GM18520 (cell line): ENCODE measurements at regions not wholly inside any gene's neighbourhood (a gene's known extent, or its start where the extent isn't known, plus 50 kb on each side); places are given as distances from the start of the nearest gene placed in this dataset.

Experiments used
- ATAC-seq: cut with Tn5 transposase; IDR thresholded peaks from one replicate; pipeline ENCODE4 v1.9.1; 2021; ENCODE audit not compliant: unreplicated experiment

- no peak for ATAC-seq
Measured at GRCh38 chr14:49396801-49397200, 189.4 kb downstream of the RPS29 start.

GRCh38 chr14:49381778-49382177 is 204.4 kb downstream of the RPS29 start:
- ATAC-seq, result no peak

GRCh38 chr14:49367696-49368095 is 218.5 kb downstream of the RPS29 start:
- ATAC-seq, result no peak

GRCh38 chr14:49366416-49366815 is 219.8 kb downstream of the RPS29 start:
- ATAC-seq, result no peak

GRCh38 chr14:49364752-49365117 is 221.4 kb downstream of the RPS29 start:
- ATAC-seq, result no peak

GRCh38 chr14:49363821-49364751 is 222.1 kb downstream of the RPS29 start:
- ATAC-seq, result no peak

GRCh38 chr14:49362916-49363315 is 223.3 kb downstream of the RPS29 start:
- ATAC-seq, result no peak

GRCh38 chr14:49339130-49339529 is 247.1 kb downstream of the RPS29 start:
- ATAC-seq, result no peak

GRCh38 chr14:49319810-49320209 is 266.4 kb downstream of the RPS29 start:
- no peak for ATAC-seq

GRCh38 chr14:49315570-49315969 is 270.6 kb downstream of the RPS29 start:
- ATAC-seq, result no peak

- ATAC-seq, result no peak
Measured at GRCh38 chr14:49314737-49315136, 271.4 kb downstream of the RPS29 start.

- ATAC-seq, result no peak
Measured at GRCh38 chr14:49313108-49313507, 273.1 kb downstream of the RPS29 start.

GRCh38 chr14:49310298-49310697 is 275.9 kb downstream of the RPS29 start:
- ATAC-seq, result no peak

GRCh38 chr14:49306152-49306751 is 279.9 kb downstream of the RPS29 start:
- peak; percentile 68 for ATAC-seq

GRCh38 chr14:49303946-49304516 is 282.1 kb downstream of the RPS29 start:
- ATAC-seq, result no peak

GRCh38 chr14:49297102-49297501 is 289.1 kb downstream of the RPS29 start:
- ATAC-seq, result no peak

GRCh38 chr14:49294621-49295148 is 291.5 kb downstream of the RPS29 start:
- no peak for ATAC-seq

- ATAC-seq, result no peak
Measured at GRCh38 chr14:49287004-49287403, 299.2 kb downstream of the RPS29 start.

- no peak for ATAC-seq
Measured at GRCh38 chr14:49286257-49286983, 299.8 kb downstream of the RPS29 start.

GRCh38 chr14:49280566-49280965 is 305.6 kb downstream of the RPS29 start:
- no peak for ATAC-seq

GRCh38 chr14:49250517-49250916 is 335.7 kb downstream of the RPS29 start:
- ATAC-seq, result no peak
